ENCODE measurements at regions not wholly inside any gene's neighbourhood (a gene's known extent, or its start where the extent isn't known, plus 50 kb on each side); places are given as distances from the start of the nearest gene placed in this dataset.

- Histone ChIP-seq H3K4me1 (peaks cover 0 to 3% (median 0%) of the 10 kb centered on the region in 4 donors), H3K4me3 (no peak overlapping the region), H3K9me3 (no peaks in the 10 kb centered on the region), H3K27ac (no peak overlapping the region), H3K27me3 (no peaks in the 10 kb centered on the region), H3K36me3 (no peaks in the 10 kb centered on the region)
- WGBS, 5 donors, result 24 to 64% (median 48%) methylated on average over 4 of the region's 4 CpGs
- intact Hi-C loops (cut with DNase I; ENCODE audit: low total_unique reads), result no loop called here
- no peak for DNase-seq
- TF ChIP-seq EP300 (IDR thresholded peaks at IDR 0.05), result no peak
- TF ChIP-seq CTCF (IDR thresholded peaks at IDR 0.05), result no peak
- TF ChIP-seq POLR2A (IDR thresholded peaks at IDR 0.05), result no peak
- TF ChIP-seq POLR2AphosphoS5 (IDR thresholded peaks at IDR 0.05), result no peak
Observed at GRCh38 chr14:94924189-94924588, 154.3 kb upstream of the GSC start.

- H3K4me1 ChIP-seq, result peaks cover 0 to 3% (median 0%) of the 10 kb centered on the region in 4 donors
- no peaks in the 10 kb centered on the region for H3K27me3 ChIP-seq
- WGBS, 5 donors, result 41 to 56% (median 43%) methylated on average over 12 of the region's 12 CpGs
- H3K4me3 ChIP-seq, result no peak overlapping the region
- H3K27ac ChIP-seq, result no peak overlapping the region
- no peaks in the 10 kb centered on the region for H3K36me3 ChIP-seq
- intact Hi-C loops (cut with DNase I; ENCODE audit: low total_unique reads), result no loop called here
- TF ChIP-seq POLR2A (IDR thresholded peaks at IDR 0.05) (no peak), CTCF (IDR thresholded peaks at IDR 0.05) (no peak), POLR2AphosphoS5 (IDR thresholded peaks at IDR 0.05) (no peak), EP300 (IDR thresholded peaks at IDR 0.05) (no peak)
- DNase-seq, result no peak
- H3K9me3 ChIP-seq, result no peaks in the 10 kb centered on the region
Observed at GRCh38 chr14:94923786-94924185, 153.9 kb upstream of the GSC start.

GRCh38 chr14:94922595-94923239 lies 152.8 kb upstream of the GSC start:
- intact Hi-C loops (cut with DNase I; ENCODE audit: low total_unique reads), result no loop called here
- TF ChIP-seq POLR2AphosphoS5 (IDR thresholded peaks at IDR 0.05) (no peak), EP300 (IDR thresholded peaks at IDR 0.05) (no peak), CTCF (IDR thresholded peaks at IDR 0.05) (no peak), POLR2A (IDR thresholded peaks at IDR 0.05) (no peak)
- no peak overlapping the region for H3K4me3 ChIP-seq
- no peaks in the 10 kb centered on the region for H3K9me3 ChIP-seq
- 91 to 97% (median 95%) methylated on average over 11 of the region's 11 CpGs for WGBS, 5 donors
- no peaks in the 10 kb centered on the region for H3K27me3 ChIP-seq
- H3K4me1 ChIP-seq, result peaks cover 0 to 3% (median 0%) of the 10 kb centered on the region in 4 donors
- no peak for DNase-seq
- H3K36me3 ChIP-seq, result no peaks in the 10 kb centered on the region
- no peak overlapping the region for H3K27ac ChIP-seq

- no peaks in the 10 kb centered on the region for H3K9me3 ChIP-seq
- no peak for DNase-seq
- intact Hi-C loops (cut with DNase I; ENCODE audit: low total_unique reads), result no loop called here
- H3K27me3 ChIP-seq, result no peaks in the 10 kb centered on the region
- 80 to 88% (median 84%) methylated on average over 15 of the region's 15 CpGs for WGBS, 5 donors
- no peak overlapping the region for H3K27ac ChIP-seq
- TF ChIP-seq EP300 (IDR thresholded peaks at IDR 0.05) (no peak), CTCF (IDR thresholded peaks at IDR 0.05) (no peak), POLR2A (IDR thresholded peaks at IDR 0.05) (no peak), POLR2AphosphoS5 (IDR thresholded peaks at IDR 0.05) (no peak)
- H3K4me3 ChIP-seq, result no peak overlapping the region
- peaks cover 0 to 3% (median 0%) of the 10 kb centered on the region in 4 donors for H3K4me1 ChIP-seq
- no peaks in the 10 kb centered on the region for H3K36me3 ChIP-seq
Observed at GRCh38 chr14:94921882-94922585, 152.1 kb upstream of the GSC start.
